ENCODE measurements at regions not wholly inside any gene's neighbourhood (a gene's known extent, or its start where the extent isn't known, plus 50 kb on each side); places are given as distances from the start of the nearest gene placed in this dataset.

- ChIA-PET POLR2A (no interaction called here), CTCF (no interaction called here)
These were observed 326.0 kb upstream of the RUNX1 start for GRCh38 chr21:35375115-35375514.

GRCh38 chr21:35373998-35374397 lies 324.9 kb upstream of the RUNX1 start:
- no peak overlapping the region for H3K27ac ChIP-seq (ENCODE audit: extremely low read depth, low read depth, low read length)
- ChIA-PET CTCF (no interaction called here), POLR2A (no interaction called here)
- no peak for TF ChIP-seq ZBTB20 (tag by site-specific recombination; IDR thresholded peaks at IDR 0.05)
- no peak for TF ChIP-seq ZNF610 (tag by site-specific recombination; IDR thresholded peaks at IDR 0.05; ENCODE audit: borderline replicate concordance)
- TF ChIP-seq PRDM4 (tag by site-specific recombination; IDR thresholded peaks at IDR 0.05), result no peak
- TF ChIP-seq ZNF549 (tag by site-specific recombination; IDR thresholded peaks at IDR 0.05), result no peak
- TF ChIP-seq ZNF350 (tag by site-specific recombination; IDR thresholded peaks at IDR 0.05), result no peak
- TF ChIP-seq ZBTB7A (tag by site-specific recombination; IDR thresholded peaks at IDR 0.05; ENCODE audit: low read depth), result no peak
- no peak for TF ChIP-seq ZSCAN5A (tag by site-specific recombination; IDR thresholded peaks at IDR 0.05)
- no peak for TF ChIP-seq HOXA7 (CRISPR knock-in tag; IDR thresholded peaks at IDR 0.05; ENCODE audit: borderline replicate concordance)
- no peak for TF ChIP-seq ZNF423 (tag by site-specific recombination; IDR thresholded peaks at IDR 0.05)
- no peak for TF ChIP-seq KLF10 (tag by site-specific recombination; IDR thresholded peaks at IDR 0.05)
- TF ChIP-seq ZNF169 (tag by site-specific recombination; IDR thresholded peaks at IDR 0.05), result no peak
- no peak for TF ChIP-seq CTCF (tag by site-specific recombination; IDR thresholded peaks at IDR 0.05)
- H3K4me1 ChIP-seq (ENCODE audit: control insufficient read depth, insufficient read depth, low read length), result no peaks in the 10 kb centered on the region
- no peaks in the 10 kb centered on the region for H3K9me3 ChIP-seq (ENCODE audit: control insufficient read depth, insufficient read depth, low read depth, low read length)
- H3K36me3 ChIP-seq (ENCODE audit: control insufficient read depth in 2 of 2, insufficient read depth in 1 of 2, low read length in 2 of 2), result no peaks in the 10 kb centered on the region
- no peak overlapping the region for H3K4me3 ChIP-seq (ENCODE audit: low read depth, low read length)

More at GRCh38 chr21:35375115-35375514, 326.0 kb upstream of the RUNX1 start:
- TF ChIP-seq ZNF423 (tag by site-specific recombination; IDR thresholded peaks at IDR 0.05) (no peak), RBAK (tag by site-specific recombination; IDR thresholded peaks at IDR 0.05) (no peak), KLF10 (tag by site-specific recombination; IDR thresholded peaks at IDR 0.05) (no peak), ZBTB20 (tag by site-specific recombination; IDR thresholded peaks at IDR 0.05) (no peak), ZNF202 (tag by site-specific recombination; IDR thresholded peaks at IDR 0.05; ENCODE audit: borderline replicate concordance) (no peak), ZNF132 (tag by site-specific recombination; IDR thresholded peaks at IDR 0.05; ENCODE audit: borderline replicate concordance) (no peak), ZNF792 (tag by site-specific recombination; IDR thresholded peaks at IDR 0.05) (no peak)
- TF ChIP-seq, protein P1, sequence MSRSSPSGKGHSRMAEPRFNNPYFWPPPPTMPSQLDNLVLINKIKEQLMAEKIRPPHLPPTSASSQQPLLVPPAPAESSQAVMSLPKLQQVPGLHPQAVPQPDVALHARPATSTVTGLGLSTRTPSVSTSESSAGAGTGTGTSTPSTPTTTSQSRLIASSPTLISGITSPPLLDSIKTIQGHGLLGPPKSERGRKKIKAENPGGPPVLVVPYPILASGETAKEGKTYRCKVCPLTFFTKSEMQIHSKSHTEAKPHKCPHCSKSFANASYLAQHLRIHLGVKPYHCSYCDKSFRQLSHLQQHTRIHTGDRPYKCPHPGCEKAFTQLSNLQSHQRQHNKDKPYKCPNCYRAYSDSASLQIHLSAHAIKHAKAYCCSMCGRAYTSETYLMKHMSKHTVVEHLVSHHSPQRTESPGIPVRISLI (tag by site-specific recombination; IDR thresholded peaks at IDR 0.05), result no peak
- TF ChIP-seq, protein P2, sequence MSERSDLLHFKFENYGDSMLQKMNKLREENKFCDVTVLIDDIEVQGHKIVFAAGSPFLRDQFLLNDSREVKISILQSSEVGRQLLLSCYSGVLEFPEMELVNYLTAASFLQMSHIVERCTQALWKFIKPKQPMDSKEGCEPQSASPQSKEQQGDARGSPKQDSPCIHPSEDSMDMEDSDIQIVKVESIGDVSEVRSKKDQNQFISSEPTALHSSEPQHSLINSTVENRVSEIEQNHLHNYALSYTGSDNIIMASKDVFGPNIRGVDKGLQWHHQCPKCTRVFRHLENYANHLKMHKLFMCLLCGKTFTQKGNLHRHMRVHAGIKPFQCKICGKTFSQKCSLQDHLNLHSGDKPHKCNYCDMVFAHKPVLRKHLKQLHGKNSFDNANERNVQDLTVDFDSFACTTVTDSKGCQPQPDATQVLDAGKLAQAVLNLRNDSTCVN (tag by site-specific recombination; optimal IDR thresholded peaks at IDR 0.05), result no peak
- TF ChIP-seq, protein P3, sequence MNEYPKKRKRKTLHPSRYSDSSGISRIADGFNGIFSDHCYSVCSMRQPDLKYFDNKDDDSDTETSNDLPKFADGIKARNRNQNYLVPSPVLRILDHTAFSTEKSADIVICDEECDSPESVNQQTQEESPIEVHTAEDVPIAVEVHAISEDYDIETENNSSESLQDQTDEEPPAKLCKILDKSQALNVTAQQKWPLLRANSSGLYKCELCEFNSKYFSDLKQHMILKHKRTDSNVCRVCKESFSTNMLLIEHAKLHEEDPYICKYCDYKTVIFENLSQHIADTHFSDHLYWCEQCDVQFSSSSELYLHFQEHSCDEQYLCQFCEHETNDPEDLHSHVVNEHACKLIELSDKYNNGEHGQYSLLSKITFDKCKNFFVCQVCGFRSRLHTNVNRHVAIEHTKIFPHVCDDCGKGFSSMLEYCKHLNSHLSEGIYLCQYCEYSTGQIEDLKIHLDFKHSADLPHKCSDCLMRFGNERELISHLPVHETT (tag by site-specific recombination; IDR thresholded peaks at IDR 0.05), result no peak
- TF ChIP-seq, protein P4, sequence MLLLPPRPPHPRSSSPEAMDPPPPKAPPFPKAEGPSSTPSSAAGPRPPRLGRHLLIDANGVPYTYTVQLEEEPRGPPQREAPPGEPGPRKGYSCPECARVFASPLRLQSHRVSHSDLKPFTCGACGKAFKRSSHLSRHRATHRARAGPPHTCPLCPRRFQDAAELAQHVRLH (tag by site-specific recombination; IDR thresholded peaks at IDR 0.05), result no peak
- Histone ChIP-seq H3K9me3 (ENCODE audit: control insufficient read depth, insufficient read depth, low read depth, low read length) (no peaks in the 10 kb centered on the region), H3K4me1 (ENCODE audit: control insufficient read depth, insufficient read depth, low read length) (no peaks in the 10 kb centered on the region), H3K36me3 (ENCODE audit: control insufficient read depth in 2 of 2, insufficient read depth in 1 of 2, low read length in 2 of 2) (no peaks in the 10 kb centered on the region), H3K27ac (ENCODE audit: extremely low read depth, low read depth, low read length) (no peak overlapping the region), H3K4me3 (ENCODE audit: low read depth, low read length) (no peak overlapping the region)

Measured in HEK293 (cell line).